HG03571 (cell line): ENCODE measurements at regions not wholly inside any gene's neighbourhood (a gene's known extent, or its start where the extent isn't known, plus 50 kb on each side); places are given as distances from the start of the nearest gene placed in this dataset.

ENCODE experiments used
- ATAC-seq: cut with Tn5 transposase; IDR thresholded peaks from one replicate; pipeline ENCODE4 v1.9.1; 2021; ENCODE audit not compliant: unreplicated experiment

GRCh38 chr17:77306790-77307478 lies 166.2 kb downstream of the SEC14L1 start:
- ATAC-seq: no peak

- ATAC-seq: no peak
These were observed 166.9 kb downstream of the SEC14L1 start for GRCh38 chr17:77307479-77308198.

GRCh38 chr17:77308861-77309726 lies 168.3 kb downstream of the SEC14L1 start:
- ATAC-seq: no peak

- ATAC-seq: no peak
These were observed 169.6 kb downstream of the SEC14L1 start for GRCh38 chr17:77310336-77310735.

- ATAC-seq: no peak
These were observed 170.7 kb downstream of the SEC14L1 start for GRCh38 chr17:77311371-77311981.

DNA sequence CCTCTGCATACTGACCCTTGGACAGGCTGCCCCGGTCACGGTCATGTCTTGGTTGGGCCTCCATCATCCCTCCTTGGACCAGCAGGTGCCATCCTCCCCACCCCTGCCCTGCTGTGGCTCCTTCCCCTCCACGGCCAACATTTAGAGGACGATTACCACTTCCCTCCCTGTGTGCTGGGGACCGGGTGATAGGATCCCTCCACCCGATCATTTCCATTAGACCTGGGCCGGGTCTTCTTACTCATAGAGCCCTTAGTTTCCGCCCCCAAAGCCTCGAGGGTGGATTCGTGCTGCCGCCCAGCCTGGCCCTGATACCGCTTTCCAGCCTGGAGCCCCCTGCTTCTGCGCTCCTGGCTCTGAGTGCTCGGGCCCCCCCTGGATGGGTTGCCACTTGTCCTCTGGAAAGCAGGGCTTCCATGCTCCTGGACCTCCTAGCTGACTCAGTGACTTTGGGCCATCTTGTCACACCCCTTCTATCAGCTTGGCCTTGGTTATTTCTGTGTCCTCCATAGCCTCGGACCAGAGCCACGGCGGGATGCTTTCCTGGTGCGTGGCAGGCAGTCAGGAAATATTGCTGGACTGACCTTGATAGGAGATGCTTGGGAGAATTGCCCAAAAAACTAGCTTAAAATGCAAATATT lies 171.4 kb downstream of the SEC14L1 start:
- no peak for ATAC-seq

DNA sequence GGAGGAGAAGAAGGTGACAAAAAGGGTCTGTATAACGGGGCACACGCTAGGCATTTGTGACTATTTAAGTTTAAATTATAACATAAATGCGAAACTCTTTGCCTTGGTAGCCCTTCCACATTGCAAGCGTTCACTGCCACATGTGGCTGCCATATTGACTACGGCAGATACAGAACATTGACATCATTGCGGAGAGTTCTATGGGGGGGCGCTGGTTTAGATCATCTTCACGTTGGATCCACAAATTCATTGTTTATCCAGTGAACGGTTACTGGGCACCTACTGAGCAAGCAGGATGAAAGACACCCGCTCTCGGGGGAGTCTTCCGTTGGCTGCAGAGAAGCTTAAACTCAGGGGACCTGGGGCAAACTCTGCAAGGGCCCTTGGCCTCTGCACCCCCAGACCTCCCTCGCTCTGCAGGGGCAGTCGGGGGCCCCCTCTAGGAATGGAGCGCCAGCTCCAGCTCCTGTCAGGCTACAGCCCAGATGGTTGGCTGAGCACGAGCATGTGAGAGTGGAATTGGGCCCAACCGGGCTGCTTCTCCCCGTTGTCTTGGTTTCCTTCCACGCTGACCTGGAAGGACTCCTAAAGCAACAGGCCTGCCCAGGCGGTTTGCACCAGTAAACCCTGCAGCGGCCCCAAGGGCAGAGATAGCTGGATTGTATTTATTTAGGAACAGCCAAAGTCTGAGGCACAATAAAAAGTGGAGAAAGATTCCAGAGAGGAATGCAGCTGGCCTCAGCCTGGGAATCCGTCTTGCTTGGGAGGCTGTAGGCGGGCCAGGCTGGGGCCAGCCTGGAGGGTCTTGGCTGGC lies 172.2 kb downstream of the SEC14L1 start:
- no peak for ATAC-seq

- ATAC-seq: no peak
These were observed 173.1 kb downstream of the SEC14L1 start for GRCh38 chr17:77313831-77314230.

- ATAC-seq: no peak
These were observed 173.8 kb downstream of the SEC14L1 start for GRCh38 chr17:77314601-77315000.

DNA sequence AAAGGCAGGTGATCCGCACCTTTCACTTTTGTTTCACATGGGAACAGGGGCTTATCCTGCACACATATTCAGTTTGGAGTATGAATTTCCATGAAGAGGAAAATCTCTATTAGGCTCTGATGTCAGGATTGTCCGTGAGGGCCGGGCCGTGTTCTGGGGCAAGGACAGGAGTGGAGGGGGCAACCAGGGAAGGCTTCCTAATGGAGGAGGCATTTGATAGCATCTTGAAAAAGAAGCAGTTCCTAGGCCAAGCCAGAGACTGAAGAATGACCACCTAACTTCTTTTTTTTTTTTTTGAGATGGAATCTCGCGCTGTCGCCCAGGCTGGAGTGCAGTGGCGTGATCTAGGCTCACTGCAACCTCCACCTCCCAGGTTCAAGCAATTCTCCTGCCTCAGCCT lies 174.2 kb downstream of the SEC14L1 start:
- ATAC-seq: no peak

DNA sequence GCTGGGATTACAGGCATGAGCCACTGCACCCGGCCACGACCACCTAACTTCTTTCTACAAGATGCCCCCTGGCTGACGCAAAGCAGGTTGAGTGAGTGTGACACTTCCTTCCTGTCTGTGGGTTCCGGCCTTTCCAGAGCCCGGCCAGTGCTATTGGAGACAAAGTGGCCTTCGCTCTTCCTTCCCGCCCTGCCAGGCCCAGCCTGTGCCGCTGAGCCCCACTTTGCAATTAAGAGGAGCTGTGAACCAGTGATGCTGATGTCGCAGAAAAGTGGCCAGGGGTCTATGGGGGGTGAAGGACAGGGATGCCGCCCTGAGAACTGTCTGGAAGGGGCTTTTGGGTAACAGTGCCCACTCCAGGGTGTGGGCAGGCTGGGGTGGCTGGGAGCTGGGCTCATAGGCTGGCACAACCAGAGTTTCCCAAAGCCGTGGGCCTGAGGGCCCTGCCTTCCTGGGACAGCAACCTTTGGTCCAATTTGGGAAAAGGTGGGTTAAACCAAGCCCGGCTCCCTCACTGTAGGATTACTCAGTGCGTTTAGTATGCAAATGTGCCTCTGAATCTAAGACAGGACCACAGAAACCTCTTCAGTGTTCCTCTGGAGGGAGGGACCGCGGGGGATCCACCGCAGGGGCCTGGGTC lies 174.9 kb downstream of the SEC14L1 start:
- no peak for ATAC-seq

- ATAC-seq: no peak
These were observed 175.4 kb downstream of the SEC14L1 start for GRCh38 chr17:77316191-77316641.

GRCh38 chr17:77316651-77317050 lies 175.9 kb downstream of the SEC14L1 start:
- no peak for ATAC-seq

GRCh38 chr17:77317091-77317750 lies 176.5 kb downstream of the SEC14L1 start:
- ATAC-seq: no peak

DNA sequence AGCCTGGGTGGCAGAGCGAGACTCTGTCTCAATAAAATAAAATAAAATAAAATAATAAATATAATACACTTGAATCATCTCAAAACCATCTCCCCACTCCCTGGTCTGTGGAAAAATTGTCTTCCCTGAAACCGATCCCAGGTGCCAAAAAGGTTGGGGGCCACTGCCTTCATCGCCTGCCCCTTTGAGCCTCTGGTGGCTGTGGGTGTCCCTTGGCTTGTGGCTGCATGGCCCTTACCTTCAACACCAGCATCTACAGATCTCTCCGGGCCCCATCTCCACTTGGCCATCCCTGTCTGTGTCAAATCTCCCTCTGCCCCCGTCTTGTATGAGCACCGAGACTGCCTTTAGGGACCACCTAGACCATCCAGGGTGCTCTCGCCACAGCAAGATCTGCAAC lies 177.3 kb downstream of the SEC14L1 start:
- no peak for ATAC-seq

DNA sequence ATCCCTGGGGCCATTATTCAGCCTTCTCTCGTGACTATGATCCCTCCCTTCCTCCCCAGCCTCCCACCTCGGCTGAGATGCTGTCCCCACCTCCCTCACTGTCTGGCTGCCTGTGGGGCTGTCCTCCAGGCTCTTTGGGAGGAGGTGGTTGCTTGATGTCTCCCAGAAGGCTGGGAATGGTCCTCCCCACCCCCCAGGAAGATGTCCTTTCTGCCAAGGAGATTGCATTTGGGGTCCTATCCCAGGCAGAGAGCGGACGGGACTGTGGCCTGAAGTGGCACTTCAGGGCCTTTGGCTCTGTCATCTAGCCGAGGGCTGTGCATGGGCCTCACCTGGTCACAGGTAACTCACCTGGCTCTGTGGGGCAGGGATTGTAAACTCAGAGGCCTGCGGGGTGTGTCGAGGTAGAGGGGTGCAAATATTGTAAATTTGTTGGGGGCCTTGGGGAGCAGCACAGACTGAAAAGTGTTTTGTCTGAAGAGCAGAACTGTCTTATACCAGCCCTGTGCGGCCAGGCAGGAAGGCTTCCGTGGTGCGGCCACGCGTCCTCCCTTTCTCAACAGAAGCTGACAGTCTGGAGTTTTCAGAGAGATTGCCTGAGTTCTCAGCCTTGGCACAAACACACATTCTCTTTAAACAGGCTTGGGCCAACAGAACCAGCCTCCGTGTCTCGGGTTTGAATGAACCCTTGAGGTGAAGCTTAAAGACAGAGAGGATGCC lies 177.9 kb downstream of the SEC14L1 start:
- no peak for ATAC-seq

GRCh38 chr17:77319211-77320043 lies 178.7 kb downstream of the SEC14L1 start:
- ATAC-seq: no peak
